Gastroesophageal sphincter (tissue), 3 donors: ENCODE measurements at regions not wholly inside any gene's neighbourhood (a gene's known extent, or its start where the extent isn't known, plus 50 kb on each side); places are given as distances from the start of the nearest gene placed in this dataset.

Source experiments
- CTCF ChIP-seq, 4 experiments: fragments of 200-600 bp in 2 of 4; fragments of 450-650 bp in 2 of 4; sonication (generic) in 1 of 4; IDR thresholded peaks; one replicate each; pipeline ENCODE4 v1.5.1; 2017 to 2019; ENCODE audit warnings: antibody characterized with exemption in 4 of 4, mild to moderate bottlenecking in 2 of 4, moderate library complexity in 2 of 4
- EP300 ChIP-seq: sonication (generic); formaldehyde crosslinking; IDR thresholded peaks from one replicate; pipeline ENCODE4 v1.6.1; 2017; ENCODE audit warnings: antibody characterized with exemption, mild to moderate bottlenecking
- POLR2A ChIP-seq, 2 donors: fragments of 450-650 bp; IDR thresholded peaks; one replicate each; pipeline ENCODE4 v1.6.1; 2017; ENCODE audit warnings: antibody characterized with exemption in 2 of 2, mild to moderate bottlenecking in 2 of 2, moderate library complexity in 1 of 2

- TF ChIP-seq CTCF (IDR thresholded peaks at IDR 0.05) (peak in 1 of 4 experiments; percentile 40), POLR2A (IDR thresholded peaks at IDR 0.05) (no peak), EP300 (no peak)
These were observed 67.3 kb upstream of the AKT3 start for GRCh38 chr1:243917177-243917862.
